Parathyroid adenoma (tissue), 2 donors: ENCODE measurements at regions not wholly inside any gene's neighbourhood (a gene's known extent, or its start where the extent isn't known, plus 50 kb on each side); places are given as distances from the start of the nearest gene placed in this dataset.

Source experiments
- H2AFZ ChIP-seq: fragments of 300-600 bp; sonication (generic); one replicate; pipeline ENCODE4 v1.7.0; 2017; ENCODE audit warnings: antibody characterized with exemption, mild to moderate bottlenecking
- H3K27ac ChIP-seq: fragments of 300-600 bp; sonication (generic); one replicate; pipeline ENCODE4 v1.7.0; 2017
- H3K27me3 ChIP-seq: fragments of 300-600 bp; sonication (generic); one replicate; pipeline ENCODE4 v1.7.0; 2017; ENCODE audit warnings: low read length; ENCODE audit not compliant: control insufficient read depth, insufficient read depth
- H3K36me3 ChIP-seq: fragments of 300-600 bp; sonication (generic); one replicate; pipeline ENCODE4 v1.7.0; 2017; ENCODE audit warnings: low read length; ENCODE audit not compliant: control insufficient read depth, insufficient read depth
- H3K4me1 ChIP-seq: fragments of 300-600 bp; sonication (generic); one replicate; pipeline ENCODE4 v1.7.0; 2017; ENCODE audit warnings: control low read depth
- H3K4me2 ChIP-seq: fragments of 300-600 bp; sonication (generic); one replicate; pipeline ENCODE4 v1.7.0; 2017; ENCODE audit warnings: low read length
- H3K4me3 ChIP-seq: fragments of 300-600 bp; sonication (generic); one replicate; pipeline ENCODE4 v1.7.0; 2017; ENCODE audit warnings: low read depth, low read length
- H3K79me2 ChIP-seq: fragments of 300-600 bp; sonication (generic); one replicate; pipeline ENCODE4 v1.7.0; 2017; ENCODE audit warnings: control low read depth
- H3K9ac ChIP-seq: fragments of 300-600 bp; sonication (generic); one replicate; pipeline ENCODE4 v1.7.0; 2017; ENCODE audit warnings: mild to moderate bottlenecking
- H3K9me3 ChIP-seq: fragments of 300-600 bp; sonication (generic); one replicate; pipeline ENCODE4 v1.7.0; 2017; ENCODE audit warnings: low read length; ENCODE audit not compliant: control insufficient read depth
- TF ChIP-seq, protein P1 (sequence below): fragments of 300-600 bp; sonication (generic); IDR thresholded peaks from one replicate; pipeline ENCODE4 v1.7.0; 2017; ENCODE audit warnings: antibody characterized with exemption, mild to moderate bottlenecking
- donor health status: primary hyperparathyroidism.

DNA sequence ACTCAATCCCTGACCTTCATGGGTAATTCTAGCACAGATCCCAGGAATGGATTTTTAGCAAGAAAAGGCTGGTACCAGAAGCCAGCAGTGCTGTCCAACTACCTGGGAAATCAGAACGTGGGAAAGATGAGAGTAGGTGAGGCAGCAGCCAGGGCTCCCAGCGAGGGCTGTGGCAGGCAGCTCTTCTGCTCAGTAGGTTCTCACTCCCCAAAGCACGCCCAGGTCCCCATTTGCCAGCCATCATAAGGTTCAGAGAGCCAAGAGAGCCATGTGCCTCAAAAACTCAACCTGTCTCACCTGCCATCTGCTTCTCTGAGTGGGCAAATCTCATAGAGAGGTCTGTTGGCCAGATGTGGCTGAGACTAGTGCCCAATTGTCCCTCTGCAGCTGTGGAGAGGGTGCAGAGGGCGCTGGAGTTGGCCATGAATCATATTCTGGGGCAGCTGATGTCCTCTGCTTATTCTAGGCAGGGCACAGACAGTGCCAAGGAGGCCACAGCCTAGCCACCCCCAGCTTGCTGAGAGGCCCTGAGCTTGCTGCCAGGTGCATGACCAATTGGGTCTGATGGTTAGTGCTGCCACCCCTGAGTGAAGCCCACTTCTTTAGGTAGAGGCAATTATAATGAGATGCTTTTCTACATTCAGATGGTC lies 81.7 kb upstream of the GATB start:
- no peak overlapping the region for H2AFZ ChIP-seq
- no peak overlapping the region for H3K4me3 ChIP-seq
- H3K27me3 ChIP-seq = no peaks in the 10 kb centered on the region
- no peaks in the 10 kb centered on the region for H3K9me3 ChIP-seq
- no peak overlapping the region for H3K27ac ChIP-seq
- H3K4me2 ChIP-seq = no peak overlapping the region
- no peaks in the 10 kb centered on the region for H3K4me1 ChIP-seq
- no peaks in the 10 kb centered on the region for H3K36me3 ChIP-seq
- H3K79me2 ChIP-seq = no peaks in the 10 kb centered on the region
- H3K9ac ChIP-seq = no peak overlapping the region
- TF ChIP-seq, protein P1, sequence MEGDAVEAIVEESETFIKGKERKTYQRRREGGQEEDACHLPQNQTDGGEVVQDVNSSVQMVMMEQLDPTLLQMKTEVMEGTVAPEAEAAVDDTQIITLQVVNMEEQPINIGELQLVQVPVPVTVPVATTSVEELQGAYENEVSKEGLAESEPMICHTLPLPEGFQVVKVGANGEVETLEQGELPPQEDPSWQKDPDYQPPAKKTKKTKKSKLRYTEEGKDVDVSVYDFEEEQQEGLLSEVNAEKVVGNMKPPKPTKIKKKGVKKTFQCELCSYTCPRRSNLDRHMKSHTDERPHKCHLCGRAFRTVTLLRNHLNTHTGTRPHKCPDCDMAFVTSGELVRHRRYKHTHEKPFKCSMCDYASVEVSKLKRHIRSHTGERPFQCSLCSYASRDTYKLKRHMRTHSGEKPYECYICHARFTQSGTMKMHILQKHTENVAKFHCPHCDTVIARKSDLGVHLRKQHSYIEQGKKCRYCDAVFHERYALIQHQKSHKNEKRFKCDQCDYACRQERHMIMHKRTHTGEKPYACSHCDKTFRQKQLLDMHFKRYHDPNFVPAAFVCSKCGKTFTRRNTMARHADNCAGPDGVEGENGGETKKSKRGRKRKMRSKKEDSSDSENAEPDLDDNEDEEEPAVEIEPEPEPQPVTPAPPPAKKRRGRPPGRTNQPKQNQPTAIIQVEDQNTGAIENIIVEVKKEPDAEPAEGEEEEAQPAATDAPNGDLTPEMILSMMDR = no peak

- no peak overlapping the region for H3K4me2 ChIP-seq
- no peaks in the 10 kb centered on the region for H3K79me2 ChIP-seq
- H3K9ac ChIP-seq = no peak overlapping the region
- H2AFZ ChIP-seq = no peak overlapping the region
- TF ChIP-seq, protein P1 = no peak
- H3K9me3 ChIP-seq = no peaks in the 10 kb centered on the region
- no peak overlapping the region for H3K4me3 ChIP-seq
- H3K27ac ChIP-seq = no peak overlapping the region
- no peaks in the 10 kb centered on the region for H3K27me3 ChIP-seq
- H3K36me3 ChIP-seq = no peaks in the 10 kb centered on the region
- no peaks in the 10 kb centered on the region for H3K4me1 ChIP-seq
Measured at GRCh38 chr4:151841107-151841506, 80.3 kb upstream of the GATB start.

GRCh38 chr4:151835467-151835866 lies 74.7 kb upstream of the GATB start:
- H3K4me3 ChIP-seq = no peak overlapping the region
- H3K9ac ChIP-seq = no peak overlapping the region
- H3K79me2 ChIP-seq = no peaks in the 10 kb centered on the region
- TF ChIP-seq, protein P1 = no peak
- H3K36me3 ChIP-seq = no peaks in the 10 kb centered on the region
- no peak overlapping the region for H3K27ac ChIP-seq
- no peaks in the 10 kb centered on the region for H3K4me1 ChIP-seq
- no peak overlapping the region for H2AFZ ChIP-seq
- H3K4me2 ChIP-seq = no peak overlapping the region
- no peaks in the 10 kb centered on the region for H3K27me3 ChIP-seq
- no peaks in the 10 kb centered on the region for H3K9me3 ChIP-seq

DNA sequence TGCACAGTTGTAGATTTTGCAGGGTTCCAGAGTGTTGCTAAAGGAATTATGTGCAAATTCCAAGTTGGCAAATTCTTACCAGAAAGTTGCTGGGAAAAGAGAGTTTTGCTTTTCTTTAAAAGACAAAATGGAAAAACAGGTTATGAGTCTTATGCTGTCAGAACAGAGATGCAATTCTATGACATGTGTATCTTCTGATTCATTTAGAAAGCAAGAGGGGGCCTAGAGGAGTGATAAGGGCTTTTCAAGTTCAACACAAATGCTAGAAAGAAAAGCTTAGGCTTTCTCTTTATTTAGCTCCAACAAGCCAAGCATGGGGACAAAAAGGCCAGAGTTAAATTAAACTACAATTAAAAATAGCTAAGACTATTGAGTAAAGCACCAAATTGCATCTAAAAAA lies 72.4 kb upstream of the GATB start:
- Histone ChIP-seq H3K9me3 (no peaks in the 10 kb centered on the region), H3K4me2 (no peak overlapping the region), H3K4me1 (no peaks in the 10 kb centered on the region), H3K27me3 (no peaks in the 10 kb centered on the region), H3K9ac (no peak overlapping the region), H3K4me3 (no peak overlapping the region), H2AFZ (no peak overlapping the region), H3K27ac (no peak overlapping the region), H3K79me2 (no peaks in the 10 kb centered on the region), H3K36me3 (no peaks in the 10 kb centered on the region)
- TF ChIP-seq, protein P1 = no peak

DNA sequence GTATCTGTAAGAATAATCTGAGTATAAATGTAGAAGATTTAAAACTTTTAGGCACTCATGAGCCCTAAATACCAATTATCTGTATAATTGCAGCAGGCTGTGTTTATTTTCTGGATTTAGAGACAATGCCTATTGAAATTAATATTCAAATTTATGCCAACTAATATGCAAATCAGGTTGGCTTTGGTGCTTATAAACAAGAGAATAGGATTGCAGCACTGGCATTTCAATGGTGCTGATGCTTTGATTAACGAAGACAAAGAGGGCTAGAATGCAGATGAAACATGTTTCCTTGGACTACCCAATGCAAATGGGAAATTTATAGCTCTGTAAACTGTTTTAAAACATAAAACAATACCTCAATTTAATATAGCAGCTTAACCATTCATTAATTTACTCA lies 70.7 kb upstream of the GATB start:
- TF ChIP-seq, protein P1 = no peak

More for the DNA sequence above, 70.7 kb upstream of the GATB start:
- H3K27me3 ChIP-seq = no peaks in the 10 kb centered on the region
- no peaks in the 10 kb centered on the region for H3K4me1 ChIP-seq
- H3K9me3 ChIP-seq = no peaks in the 10 kb centered on the region
- no peak overlapping the region for H3K4me2 ChIP-seq
- H3K79me2 ChIP-seq = no peaks in the 10 kb centered on the region
- H3K36me3 ChIP-seq = no peaks in the 10 kb centered on the region
- H3K9ac ChIP-seq = no peak overlapping the region
- H3K27ac ChIP-seq = no peak overlapping the region
- H2AFZ ChIP-seq = no peak overlapping the region
- H3K4me3 ChIP-seq = no peak overlapping the region
